Upper lobe of left lung (tissue), 4 donors: ENCODE measurements at regions not wholly inside any gene's neighbourhood (a gene's known extent, or its start where the extent isn't known, plus 50 kb on each side); places are given as distances from the start of the nearest gene placed in this dataset.

Source experiments
- POLR2A ChIP-seq, 4 donors: fragments of 450-650 bp; IDR thresholded peaks; one replicate each; pipeline ENCODE4 v1.5.1; 2016 to 2017; ENCODE audit warnings: antibody characterized with exemption in 4 of 4, mild to moderate bottlenecking in 2 of 4
- TF ChIP-seq, protein P1 (sequence below), 6 experiments: fragments of 450-650 bp in 4 of 6; fragments of 200-600 bp in 2 of 6; sonication (generic) in 2 of 6; IDR thresholded peaks; one replicate each; pipeline ENCODE4 v1.5.1; 2016 to 2019; ENCODE audit warnings: antibody characterized with exemption in 6 of 6

DNA sequence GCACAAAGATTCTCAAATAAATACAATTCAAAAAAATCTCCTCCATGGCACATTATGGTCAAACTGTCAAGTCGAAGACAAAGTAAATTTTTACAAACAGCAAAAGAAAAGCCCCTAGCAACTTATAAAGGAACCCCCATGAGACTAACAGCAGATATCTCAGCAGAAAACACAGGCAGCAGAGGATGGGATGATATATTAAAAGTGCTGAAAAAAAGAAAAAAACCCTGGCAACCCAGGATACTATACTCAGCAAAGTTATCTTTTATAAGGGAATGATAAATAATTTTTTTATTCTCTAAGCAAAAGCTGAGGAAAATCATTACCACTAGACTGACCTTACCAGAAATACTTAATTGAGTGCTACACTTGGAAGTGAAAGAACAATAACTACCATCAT is 326.4 kb downstream of the CYRIA start:
- TF ChIP-seq, protein P1, sequence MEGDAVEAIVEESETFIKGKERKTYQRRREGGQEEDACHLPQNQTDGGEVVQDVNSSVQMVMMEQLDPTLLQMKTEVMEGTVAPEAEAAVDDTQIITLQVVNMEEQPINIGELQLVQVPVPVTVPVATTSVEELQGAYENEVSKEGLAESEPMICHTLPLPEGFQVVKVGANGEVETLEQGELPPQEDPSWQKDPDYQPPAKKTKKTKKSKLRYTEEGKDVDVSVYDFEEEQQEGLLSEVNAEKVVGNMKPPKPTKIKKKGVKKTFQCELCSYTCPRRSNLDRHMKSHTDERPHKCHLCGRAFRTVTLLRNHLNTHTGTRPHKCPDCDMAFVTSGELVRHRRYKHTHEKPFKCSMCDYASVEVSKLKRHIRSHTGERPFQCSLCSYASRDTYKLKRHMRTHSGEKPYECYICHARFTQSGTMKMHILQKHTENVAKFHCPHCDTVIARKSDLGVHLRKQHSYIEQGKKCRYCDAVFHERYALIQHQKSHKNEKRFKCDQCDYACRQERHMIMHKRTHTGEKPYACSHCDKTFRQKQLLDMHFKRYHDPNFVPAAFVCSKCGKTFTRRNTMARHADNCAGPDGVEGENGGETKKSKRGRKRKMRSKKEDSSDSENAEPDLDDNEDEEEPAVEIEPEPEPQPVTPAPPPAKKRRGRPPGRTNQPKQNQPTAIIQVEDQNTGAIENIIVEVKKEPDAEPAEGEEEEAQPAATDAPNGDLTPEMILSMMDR (IDR thresholded peaks at IDR 0.05), result no peak
- TF ChIP-seq POLR2A (IDR thresholded peaks at IDR 0.05), result no peak
